SU-DHL-6 (cell line): ENCODE measurements at regions not wholly inside any gene's neighbourhood (a gene's known extent, or its start where the extent isn't known, plus 50 kb on each side); places are given as distances from the start of the nearest gene placed in this dataset.
"Not testable (repeated sequence)": the region's sequence is repeated elsewhere in the genome, so short reads cannot be mapped to it uniquely, and the experiment has no call there.

Source experiments
- H2AFZ ChIP-seq: fragments of 200-600 bp; sonication (generic); 2 replicates; pipeline ENCODE4 v1.6.1; 2014; ENCODE audit warnings: low read depth, mild to moderate bottlenecking, moderate library complexity, mixed read lengths, antibody characterized with exemption, low read length; ENCODE audit not compliant: severe bottlenecking
- H3F3A ChIP-seq: fragments of 200-600 bp; shearing (Covaris generic); 2 replicates; pipeline ENCODE4 v1.6.0; 2016; ENCODE audit warnings: antibody characterized with exemption, mild to moderate bottlenecking; ENCODE audit not compliant: insufficient read depth
- H3K27ac ChIP-seq: fragments of 200-600 bp; sonication (generic); 2 replicates; pipeline ENCODE4 v1.5.1; 2016; ENCODE audit warnings: low read depth, mild to moderate bottlenecking, low read length, moderate library complexity, mixed read lengths
- H3K27me3 ChIP-seq: fragments of 200-600 bp; sonication (generic), shearing (Covaris generic); 2 replicates; pipeline ENCODE4 v1.6.0; 2014; ENCODE audit warnings: mild to moderate bottlenecking, low read length
- H3K36me3 ChIP-seq: fragments of 200-600 bp; sonication (generic); 2 replicates; pipeline ENCODE4 v1.6.1; 2014; ENCODE audit warnings: mild to moderate bottlenecking, low read length, mixed read lengths
- H3K4me2 ChIP-seq: fragments of 300-600, 200-600 bp; shearing (Covaris generic), sonication (generic); 2 replicates; pipeline ENCODE4 v1.6.0; 2014; ENCODE audit warnings: low read length, low read depth, mild to moderate bottlenecking; ENCODE audit not compliant: poor library complexity, severe bottlenecking
- H3K4me3 ChIP-seq: fragments of 200-600 bp; sonication (generic); 2 replicates; pipeline ENCODE4 v1.5.1; 2014; ENCODE audit warnings: antibody characterized with exemption, low read length, mild to moderate bottlenecking, mixed read lengths; ENCODE audit not compliant: insufficient read depth, poor library complexity, severe bottlenecking
- H3K79me2 ChIP-seq: fragments of 200-600 bp; sonication (generic); 2 replicates; pipeline ENCODE4 v1.6.1; 2014; ENCODE audit warnings: mild to moderate bottlenecking, low read length, moderate library complexity; ENCODE audit not compliant: insufficient read depth
- H3K9ac ChIP-seq: fragments of 200-600 bp; sonication (generic); 2 replicates; pipeline ENCODE4 v1.7.0; 2014; ENCODE audit warnings: mild to moderate bottlenecking, low read length
- H3K9me2 ChIP-seq: fragments of 200-600 bp; sonication (generic); replicated peaks from 2 replicates; pipeline ENCODE4 v1.6.1; 2014; ENCODE audit warnings: low read length; ENCODE audit not compliant: insufficient read depth
- H3K9me3 ChIP-seq: fragments of 200-600 bp; sonication (generic); 2 replicates; pipeline ENCODE4 v1.6.1; 2014; ENCODE audit warnings: low read length, mixed read lengths; ENCODE audit not compliant: insufficient read depth
- H4K20me1 ChIP-seq: fragments of 200-600 bp; sonication (generic); 2 replicates; pipeline ENCODE4 v1.6.1; 2014; ENCODE audit warnings: low read depth, mild to moderate bottlenecking, antibody characterized with exemption, low read length, moderate library complexity, mixed read lengths
- EZH2phosphoT487 ChIP-seq: fragments of 200-600 bp; sonication (generic), shearing (Covaris generic); conservative IDR thresholded peaks from 2 replicates; pipeline ENCODE4 v1.6.1; 2018; ENCODE audit warnings: mild to moderate bottlenecking, antibody characterized with exemption, low read length, moderate library complexity, mixed read lengths
- TF ChIP-seq, protein P1 (sequence below): fragments of 200-600 bp; sonication (generic); IDR thresholded peaks from one replicate; pipeline ENCODE4 v1.5.1; 2017; ENCODE audit warnings: antibody characterized with exemption, mild to moderate bottlenecking, low read length, moderate library complexity; ENCODE audit not compliant: insufficient read depth, poor library complexity, severe bottlenecking

GRCh38 chr9:108258640-108259039, 597.1 kb downstream of the ACTL7B start:
- no peaks in the 10 kb centered on the region for H3K9me3 ChIP-seq
- no peaks in the 10 kb centered on the region for H3K79me2 ChIP-seq
- no peak overlapping the region for H3K9ac ChIP-seq
- H3K4me3 ChIP-seq: no peak overlapping the region
- H3F3A ChIP-seq: no peaks in the 10 kb centered on the region
- TF ChIP-seq, protein P1, sequence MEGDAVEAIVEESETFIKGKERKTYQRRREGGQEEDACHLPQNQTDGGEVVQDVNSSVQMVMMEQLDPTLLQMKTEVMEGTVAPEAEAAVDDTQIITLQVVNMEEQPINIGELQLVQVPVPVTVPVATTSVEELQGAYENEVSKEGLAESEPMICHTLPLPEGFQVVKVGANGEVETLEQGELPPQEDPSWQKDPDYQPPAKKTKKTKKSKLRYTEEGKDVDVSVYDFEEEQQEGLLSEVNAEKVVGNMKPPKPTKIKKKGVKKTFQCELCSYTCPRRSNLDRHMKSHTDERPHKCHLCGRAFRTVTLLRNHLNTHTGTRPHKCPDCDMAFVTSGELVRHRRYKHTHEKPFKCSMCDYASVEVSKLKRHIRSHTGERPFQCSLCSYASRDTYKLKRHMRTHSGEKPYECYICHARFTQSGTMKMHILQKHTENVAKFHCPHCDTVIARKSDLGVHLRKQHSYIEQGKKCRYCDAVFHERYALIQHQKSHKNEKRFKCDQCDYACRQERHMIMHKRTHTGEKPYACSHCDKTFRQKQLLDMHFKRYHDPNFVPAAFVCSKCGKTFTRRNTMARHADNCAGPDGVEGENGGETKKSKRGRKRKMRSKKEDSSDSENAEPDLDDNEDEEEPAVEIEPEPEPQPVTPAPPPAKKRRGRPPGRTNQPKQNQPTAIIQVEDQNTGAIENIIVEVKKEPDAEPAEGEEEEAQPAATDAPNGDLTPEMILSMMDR: no peak
- no peak for TF ChIP-seq EZH2phosphoT487
- no peaks in the 10 kb centered on the region for H3K9me2 ChIP-seq
- H3K27me3 ChIP-seq: no peaks in the 10 kb centered on the region
- H4K20me1 ChIP-seq: no peaks in the 10 kb centered on the region
- no peaks in the 10 kb centered on the region for H3K36me3 ChIP-seq
- H3K4me2 ChIP-seq: no peak overlapping the region
- H3K27ac ChIP-seq: no peak overlapping the region
- no peak overlapping the region for H2AFZ ChIP-seq

DNA sequence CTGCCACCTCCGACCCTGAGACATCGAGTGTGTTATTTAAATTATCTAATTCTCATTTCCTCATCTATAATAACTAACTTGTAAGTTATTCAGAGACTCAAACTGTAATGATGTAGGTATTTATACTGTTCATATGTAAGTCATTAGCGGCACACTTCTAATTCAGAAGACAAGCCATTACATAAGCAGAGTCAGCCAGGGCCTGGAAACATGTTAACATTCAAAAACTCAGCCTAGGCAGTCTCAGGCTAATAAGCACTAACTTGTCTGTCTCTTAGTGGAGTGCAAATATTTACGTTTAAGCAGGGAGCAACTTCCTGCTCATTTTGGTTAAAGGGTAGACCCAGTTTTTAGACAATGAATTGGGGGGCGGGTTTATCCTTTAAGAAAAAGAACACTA, 598.4 kb downstream of the ACTL7B start:
- no peak overlapping the region for H3K4me2 ChIP-seq
- no peaks in the 10 kb centered on the region for H4K20me1 ChIP-seq
- H3K9me2 ChIP-seq: no peaks in the 10 kb centered on the region
- H3K4me3 ChIP-seq: no peak overlapping the region
- H3F3A ChIP-seq: no peaks in the 10 kb centered on the region
- no peaks in the 10 kb centered on the region for H3K27me3 ChIP-seq
- no peak overlapping the region for H3K27ac ChIP-seq
- no peaks in the 10 kb centered on the region for H3K9me3 ChIP-seq
- H3K79me2 ChIP-seq: no peaks in the 10 kb centered on the region
- H2AFZ ChIP-seq: no peak overlapping the region
- no peaks in the 10 kb centered on the region for H3K36me3 ChIP-seq
- TF ChIP-seq EZH2phosphoT487: no peak
- TF ChIP-seq, protein P1: no peak
- H3K9ac ChIP-seq: no peak overlapping the region

DNA sequence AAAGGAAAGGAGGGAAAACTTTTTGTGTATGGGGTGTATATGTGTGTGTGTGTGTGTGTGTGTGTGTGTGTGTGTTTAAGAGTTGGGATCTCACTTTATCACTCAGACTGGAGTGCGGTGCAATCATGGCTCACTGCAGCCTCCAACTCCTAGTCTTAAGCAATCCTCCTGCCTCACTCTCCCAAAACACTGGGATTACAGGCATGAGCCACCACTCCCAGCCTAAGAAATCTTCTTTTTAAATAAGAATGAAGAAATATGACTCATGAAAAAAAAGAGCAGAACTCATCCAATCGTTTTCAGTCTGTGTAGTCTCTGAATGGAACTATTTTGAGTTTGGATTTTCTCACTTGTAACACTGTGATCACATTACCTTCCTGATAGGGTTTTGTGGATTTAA, 601.5 kb downstream of the ACTL7B start:
- H3F3A ChIP-seq: no peaks in the 10 kb centered on the region
- TF ChIP-seq, protein P1: no peak
- H2AFZ ChIP-seq: no peak overlapping the region

GRCh38 chr9:108247391-108247790, 608.4 kb downstream of the ACTL7B start:
- not testable (repeated sequence) for H2AFZ ChIP-seq

More for the DNA sequence above, 601.5 kb downstream of the ACTL7B start:
- Histone ChIP-seq H3K9ac (no peak overlapping the region), H3K36me3 (no peaks in the 10 kb centered on the region), H3K9me3 (no peaks in the 10 kb centered on the region), H4K20me1 (no peaks in the 10 kb centered on the region), H3K79me2 (no peaks in the 10 kb centered on the region), H3K27ac (no peak overlapping the region), H3K4me2 (no peak overlapping the region), H3K27me3 (no peaks in the 10 kb centered on the region), H3K4me3 (no peak overlapping the region), H3K9me2 (no peaks in the 10 kb centered on the region)

More at GRCh38 chr9:108247391-108247790, 608.4 kb downstream of the ACTL7B start:
- H3K27ac ChIP-seq, H3K36me3 ChIP-seq, H3K4me3 ChIP-seq, H3K9me2 ChIP-seq, H3K27me3 ChIP-seq, H3K4me2 ChIP-seq, H3K9me3 ChIP-seq, H3K9ac ChIP-seq, H3F3A ChIP-seq, H3K79me2 ChIP-seq, H4K20me1 ChIP-seq: not testable (repeated sequence)
